Fibroblast of lung (primary cell): ENCODE measurements at regions not wholly inside any gene's neighbourhood (a gene's known extent, or its start where the extent isn't known, plus 50 kb on each side); places are given as distances from the start of the nearest gene placed in this dataset.

Source experiments
- DNase-seq, 2 donors: peaks; one replicate each; pipeline versions ENCODE4 v3.0.0 to v3.0.0-alpha.2; 2010; ENCODE audit warnings: low read depth in 2 of 2
- H2AFZ ChIP-seq: 2 replicates; pipeline ENCODE4 v1.5.1; 2012; ENCODE audit warnings: low read length, control low read depth, inconsistent platforms
- H3K27ac ChIP-seq: 2 replicates; pipeline ENCODE4 v1.5.1; 2011; ENCODE audit warnings: low read length, control low read depth; ENCODE audit not compliant: insufficient read depth
- H3K27me3 ChIP-seq: 2 replicates; pipeline ENCODE4 v1.5.1; 2011; ENCODE audit warnings: mild to moderate bottlenecking, low read length; ENCODE audit not compliant: control insufficient read depth, insufficient read depth
- H3K36me3 ChIP-seq: 2 replicates; pipeline ENCODE4 v1.5.1; 2011; ENCODE audit warnings: low read length; ENCODE audit not compliant: control insufficient read depth, insufficient read depth
- H3K4me1 ChIP-seq: 2 replicates; pipeline ENCODE4 v1.5.1; 2011; ENCODE audit warnings: low read length; ENCODE audit not compliant: control insufficient read depth, insufficient read depth; ENCODE audit errors: extremely low read depth
- H3K4me2 ChIP-seq: 2 replicates; pipeline ENCODE4 v1.5.1; 2011; ENCODE audit warnings: low read length, control low read depth; ENCODE audit not compliant: insufficient read depth; ENCODE audit errors: extremely low read depth
- H3K4me3 ChIP-seq, 4 experiments: fragments of 200-600 bp in 1 of 4; sonication (generic) in 1 of 4; replicated peaks in 1 of 4; 2 replicates each; pipeline ENCODE4 v1.5.1; 2011 to 2016; ENCODE audit warnings: low read length in 4 of 4, low read depth in 3 of 4, mild to moderate bottlenecking in 3 of 4, control low read depth in 2 of 4, inconsistent platforms in 1 of 4, mixed read lengths in 1 of 4; ENCODE audit not compliant: insufficient read depth in 1 of 4; ENCODE audit errors: control extremely low read depth in 1 of 4
- H3K79me2 ChIP-seq: 2 replicates; pipeline ENCODE4 v1.5.1; 2012; ENCODE audit warnings: mild to moderate bottlenecking, low read length, inconsistent platforms; ENCODE audit not compliant: control insufficient read depth, insufficient read depth
- H3K9ac ChIP-seq: 2 replicates; pipeline ENCODE4 v1.5.1; 2011; ENCODE audit warnings: mild to moderate bottlenecking, low read length, control low read depth; ENCODE audit not compliant: insufficient read depth
- H3K9me3 ChIP-seq: 2 replicates; pipeline ENCODE4 v1.5.1; 2012; ENCODE audit warnings: low read depth, low read length; ENCODE audit not compliant: control insufficient read depth, insufficient read depth
- H4K20me1 ChIP-seq: 2 replicates; pipeline ENCODE4 v1.5.1; 2011; ENCODE audit warnings: low read length; ENCODE audit not compliant: control insufficient read depth, insufficient read depth; ENCODE audit errors: extremely low read depth
- EZH2 ChIP-seq: IDR thresholded peaks from 2 replicates; pipeline ENCODE4 v1.5.1; 2012; ENCODE audit warnings: low read length, control low read depth, mild to moderate bottlenecking; ENCODE audit errors: missing control alignments
- TF ChIP-seq, protein P1 (sequence below), 2 donors: IDR thresholded peaks in 1 of 2; conservative IDR thresholded peaks in 1 of 2; 1 replicate in 1 of 2; 2 replicates in 1 of 2; pipeline ENCODE4 v1.5.1; 2011 to 2012; ENCODE audit warnings: low read length in 2 of 2, control low read depth in 1 of 2, inconsistent platforms in 1 of 2, low read depth in 1 of 2, mild to moderate bottlenecking in 1 of 2

DNA sequence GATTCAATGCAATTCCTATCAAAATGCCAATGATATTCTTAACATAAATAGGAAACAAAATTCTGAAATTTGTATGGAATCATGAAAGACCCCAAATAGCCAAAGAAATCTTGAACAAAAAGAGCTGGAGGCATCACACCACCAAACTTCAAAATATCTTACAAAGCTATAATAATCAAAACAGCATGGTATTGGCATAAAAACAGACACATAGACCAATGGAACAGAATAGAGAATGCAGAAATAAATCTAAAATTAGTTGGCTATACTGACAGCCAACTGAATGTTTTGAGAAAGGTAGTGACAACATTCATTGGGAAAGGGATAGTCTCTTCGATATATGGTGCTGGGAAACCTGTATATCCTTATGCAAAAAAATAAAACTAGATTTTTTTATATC lies 121.9 kb upstream of the ASCC3 start:
- no peak overlapping the region for H3K4me2 ChIP-seq
- H3K36me3 ChIP-seq, result no peaks in the 10 kb centered on the region
- H4K20me1 ChIP-seq, result no peaks in the 10 kb centered on the region
- no peaks in the 10 kb centered on the region for H3K27me3 ChIP-seq
- no peak overlapping the region for H3K27ac ChIP-seq
- no peak overlapping the region for H2AFZ ChIP-seq
- no peak overlapping the region for H3K4me3 ChIP-seq
- no peak overlapping the region for H3K9ac ChIP-seq
- H3K79me2 ChIP-seq, result no peaks in the 10 kb centered on the region
- DNase-seq, result no peak
- H3K9me3 ChIP-seq, result no peaks in the 10 kb centered on the region
- TF ChIP-seq EZH2, result no peak
- TF ChIP-seq, protein P1, sequence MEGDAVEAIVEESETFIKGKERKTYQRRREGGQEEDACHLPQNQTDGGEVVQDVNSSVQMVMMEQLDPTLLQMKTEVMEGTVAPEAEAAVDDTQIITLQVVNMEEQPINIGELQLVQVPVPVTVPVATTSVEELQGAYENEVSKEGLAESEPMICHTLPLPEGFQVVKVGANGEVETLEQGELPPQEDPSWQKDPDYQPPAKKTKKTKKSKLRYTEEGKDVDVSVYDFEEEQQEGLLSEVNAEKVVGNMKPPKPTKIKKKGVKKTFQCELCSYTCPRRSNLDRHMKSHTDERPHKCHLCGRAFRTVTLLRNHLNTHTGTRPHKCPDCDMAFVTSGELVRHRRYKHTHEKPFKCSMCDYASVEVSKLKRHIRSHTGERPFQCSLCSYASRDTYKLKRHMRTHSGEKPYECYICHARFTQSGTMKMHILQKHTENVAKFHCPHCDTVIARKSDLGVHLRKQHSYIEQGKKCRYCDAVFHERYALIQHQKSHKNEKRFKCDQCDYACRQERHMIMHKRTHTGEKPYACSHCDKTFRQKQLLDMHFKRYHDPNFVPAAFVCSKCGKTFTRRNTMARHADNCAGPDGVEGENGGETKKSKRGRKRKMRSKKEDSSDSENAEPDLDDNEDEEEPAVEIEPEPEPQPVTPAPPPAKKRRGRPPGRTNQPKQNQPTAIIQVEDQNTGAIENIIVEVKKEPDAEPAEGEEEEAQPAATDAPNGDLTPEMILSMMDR (conservative IDR thresholded peaks at IDR 0.05 in 1 of 2, IDR thresholded peaks at IDR 0.05 in 1 of 2; ENCODE audit: low read depth in 1 of 2, low read length in 2 of 2), result no peak
- H3K4me1 ChIP-seq, result no peaks in the 10 kb centered on the region

DNA sequence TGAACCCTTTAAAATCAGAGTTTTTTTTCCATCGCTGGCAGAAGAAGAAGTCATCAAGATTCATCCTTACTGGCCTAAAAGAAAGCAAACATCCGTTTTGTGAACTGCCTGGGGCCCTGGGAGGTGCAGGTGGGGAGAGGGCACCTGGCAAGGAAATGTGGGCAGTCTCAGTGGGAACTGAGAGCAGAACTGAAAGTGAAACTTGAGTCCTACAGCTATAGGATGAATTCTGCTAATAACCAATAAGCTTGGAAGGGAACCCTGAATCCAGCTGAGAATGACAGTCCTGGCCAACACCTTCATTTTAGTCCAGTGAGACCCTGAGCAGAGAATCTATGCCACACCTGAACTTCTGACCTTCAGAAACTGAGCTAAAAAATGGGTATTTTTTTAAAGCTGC lies 130.1 kb upstream of the ASCC3 start:
- Histone ChIP-seq H2AFZ (no peak overlapping the region), H3K4me3 (no peak overlapping the region), H3K27me3 (no peaks in the 10 kb centered on the region), H3K27ac (no peak overlapping the region), H3K9ac (no peak overlapping the region), H3K36me3 (no peaks in the 10 kb centered on the region), H3K4me2 (no peak overlapping the region), H3K4me1 (no peaks in the 10 kb centered on the region), H4K20me1 (no peaks in the 10 kb centered on the region), H3K79me2 (no peaks in the 10 kb centered on the region), H3K9me3 (no peaks in the 10 kb centered on the region)
- TF ChIP-seq EZH2, result no peak
- TF ChIP-seq, protein P1 (conservative IDR thresholded peaks at IDR 0.05 in 1 of 2, IDR thresholded peaks at IDR 0.05 in 1 of 2; ENCODE audit: low read depth in 1 of 2, low read length in 2 of 2), result no peak
- DNase-seq, result no peak

DNA sequence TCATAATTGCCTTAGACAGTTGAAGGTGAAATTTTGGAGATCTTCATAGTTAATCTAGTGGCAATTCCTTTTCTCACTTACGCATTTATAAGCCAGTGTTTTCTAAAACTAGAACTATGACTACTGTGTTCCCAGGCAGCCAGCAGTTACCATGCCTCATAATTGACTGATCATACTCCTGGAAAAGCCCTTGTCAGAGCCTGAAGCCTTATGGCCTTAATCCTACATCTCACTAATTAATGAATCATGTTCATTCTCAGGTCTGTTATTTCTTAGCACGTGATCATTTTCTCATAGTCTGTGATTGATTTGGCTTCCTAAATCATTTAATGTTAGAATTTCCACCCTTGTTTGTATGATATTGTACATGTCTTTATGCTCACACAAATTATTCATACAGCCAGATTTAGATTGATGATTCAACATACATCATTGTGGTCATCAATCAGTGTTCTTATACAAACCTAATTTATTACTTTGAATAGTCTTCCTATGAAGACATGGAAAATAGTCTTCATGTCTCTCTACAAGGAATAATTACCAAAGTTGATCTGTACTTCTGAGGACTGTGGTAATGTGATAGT lies 132.6 kb upstream of the ASCC3 start:
- H3K27ac ChIP-seq, result no peak overlapping the region

More for the DNA sequence above, 132.6 kb upstream of the ASCC3 start:
- Histone ChIP-seq H3K9ac (no peak overlapping the region), H3K4me1 (no peaks in the 10 kb centered on the region), H3K4me2 (no peak overlapping the region), H3K4me3 (no peak overlapping the region), H4K20me1 (no peaks in the 10 kb centered on the region), H3K27me3 (no peaks in the 10 kb centered on the region), H3K9me3 (no peaks in the 10 kb centered on the region), H3K79me2 (no peaks in the 10 kb centered on the region), H3K36me3 (no peaks in the 10 kb centered on the region), H2AFZ (no peak overlapping the region)
- no peak for DNase-seq
- no peak for TF ChIP-seq EZH2
- TF ChIP-seq, protein P1 (conservative IDR thresholded peaks at IDR 0.05 in 1 of 2, IDR thresholded peaks at IDR 0.05 in 1 of 2; ENCODE audit: low read depth in 1 of 2, low read length in 2 of 2), result no peak
